DND-41 (cell line): ENCODE measurements at regions not wholly inside any gene's neighbourhood (a gene's known extent, or its start where the extent isn't known, plus 50 kb on each side); places are given as distances from the start of the nearest gene placed in this dataset.

Source experiments
- ATAC-seq: fragments of 200-7000 bp; cut with Tn5 transposase; 3 replicates; pipeline ENCODE4 v1.9.1; 2021; ENCODE audit warnings: low read depth; ENCODE audit not compliant: insufficient read depth
- DNase-seq: peaks from one replicate; pipeline ENCODE4 v3.0.0-alpha.2; 2020
- H2AFZ ChIP-seq: 2 replicates; pipeline ENCODE4 v1.6.0; 2012; ENCODE audit warnings: low read depth, low read length
- H3K27ac ChIP-seq: 2 replicates; pipeline ENCODE4 v1.5.1; 2012; ENCODE audit warnings: low read length, inconsistent platforms
- H3K27me3 ChIP-seq: fragments of 200-600 bp; sonication (generic); 2 replicates; pipeline ENCODE4 v1.6.0; 2012; ENCODE audit warnings: low read length, mild to moderate bottlenecking, inconsistent platforms; ENCODE audit not compliant: insufficient read depth, poor library complexity
- H3K36me3 ChIP-seq: 2 replicates; pipeline ENCODE4 v1.5.1; 2012; ENCODE audit warnings: low read length, inconsistent platforms; ENCODE audit not compliant: insufficient read depth
- H3K4me1 ChIP-seq: 2 replicates; pipeline ENCODE4 v1.5.1; 2012; ENCODE audit warnings: mild to moderate bottlenecking, low read length; ENCODE audit not compliant: insufficient read depth
- H3K4me2 ChIP-seq: 2 replicates; pipeline ENCODE4 v1.6.0; 2012; ENCODE audit warnings: mild to moderate bottlenecking, moderate library complexity, low read length, inconsistent platforms; ENCODE audit not compliant: insufficient read depth
- H3K4me3 ChIP-seq, 2 experiments: fragments of 200-600 bp in 1 of 2; shearing (Covaris generic) in 1 of 2; 2 replicates each; pipeline ENCODE4 v1.5.1; 2012 to 2016; ENCODE audit warnings: inconsistent platforms in 2 of 2, low read length in 2 of 2, mild to moderate bottlenecking in 2 of 2, low read depth in 1 of 2, moderate library complexity in 1 of 2
- H3K79me2 ChIP-seq: 2 replicates; pipeline ENCODE4 v1.6.0; 2012; ENCODE audit warnings: low read length, inconsistent platforms; ENCODE audit not compliant: insufficient read depth
- H3K9ac ChIP-seq: 2 replicates; pipeline ENCODE4 v1.6.0; 2012; ENCODE audit warnings: low read depth, mild to moderate bottlenecking, inconsistent platforms, low read length, moderate library complexity
- H3K9me3 ChIP-seq: 2 replicates; pipeline ENCODE4 v1.5.1; 2012; ENCODE audit warnings: low read length, moderate library complexity, mild to moderate bottlenecking, inconsistent platforms; ENCODE audit not compliant: insufficient read depth, severe bottlenecking
- H4K20me1 ChIP-seq: 2 replicates; pipeline ENCODE4 v1.6.0; 2012; ENCODE audit warnings: low read length; ENCODE audit not compliant: insufficient read depth
- EZH2 ChIP-seq: IDR thresholded peaks from 3 replicates; pipeline ENCODE4 v1.6.1; 2012; ENCODE audit warnings: borderline replicate concordance, low read depth, mild to moderate bottlenecking, moderate library complexity, low read length, inconsistent platforms; ENCODE audit not compliant: severe bottlenecking
- TF ChIP-seq, protein P1 (sequence below): IDR thresholded peaks from 2 replicates; pipeline ENCODE4 v1.5.1; 2012; ENCODE audit warnings: borderline replicate concordance, low read length, moderate library complexity, mild to moderate bottlenecking; ENCODE audit not compliant: poor library complexity, severe bottlenecking; ENCODE audit errors: extremely low read depth

DNA sequence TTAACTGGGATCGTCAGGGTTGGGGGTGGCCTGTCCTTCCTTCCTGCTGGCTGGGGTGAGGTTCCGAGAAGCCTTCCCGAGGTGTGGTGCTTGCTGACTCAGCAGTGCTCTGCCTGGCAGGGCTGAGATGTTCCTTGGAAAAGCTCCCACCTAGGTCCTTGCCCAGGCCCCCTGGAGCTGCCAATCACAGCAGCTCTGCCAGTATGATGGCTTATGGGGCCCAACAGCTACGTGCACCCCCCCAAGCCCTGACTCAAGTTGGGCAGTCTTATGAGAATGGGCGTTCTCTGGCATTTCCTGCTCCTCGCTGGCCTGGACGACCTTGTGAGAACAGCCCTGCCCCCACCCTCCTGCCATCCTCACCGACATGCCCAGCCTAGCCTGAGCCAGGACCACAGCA, 292.2 kb upstream of the CRY1 start:
- no peaks in the 10 kb centered on the region for H3K36me3 ChIP-seq
- H3K27ac ChIP-seq: no peak overlapping the region
- H3K27me3 ChIP-seq: no peaks in the 10 kb centered on the region
- H3K4me2 ChIP-seq: no peak overlapping the region
- no peaks in the 10 kb centered on the region for H3K9me3 ChIP-seq
- no peaks in the 10 kb centered on the region for H3K4me1 ChIP-seq
- no peaks in the 10 kb centered on the region for H3K79me2 ChIP-seq
- no peak overlapping the region for H3K9ac ChIP-seq
- ATAC-seq: no peak
- DNase-seq: no peak
- H4K20me1 ChIP-seq: no peaks in the 10 kb centered on the region
- H3K4me3 ChIP-seq: no peak overlapping the region
- H2AFZ ChIP-seq: no peak overlapping the region
- TF ChIP-seq, protein P1, sequence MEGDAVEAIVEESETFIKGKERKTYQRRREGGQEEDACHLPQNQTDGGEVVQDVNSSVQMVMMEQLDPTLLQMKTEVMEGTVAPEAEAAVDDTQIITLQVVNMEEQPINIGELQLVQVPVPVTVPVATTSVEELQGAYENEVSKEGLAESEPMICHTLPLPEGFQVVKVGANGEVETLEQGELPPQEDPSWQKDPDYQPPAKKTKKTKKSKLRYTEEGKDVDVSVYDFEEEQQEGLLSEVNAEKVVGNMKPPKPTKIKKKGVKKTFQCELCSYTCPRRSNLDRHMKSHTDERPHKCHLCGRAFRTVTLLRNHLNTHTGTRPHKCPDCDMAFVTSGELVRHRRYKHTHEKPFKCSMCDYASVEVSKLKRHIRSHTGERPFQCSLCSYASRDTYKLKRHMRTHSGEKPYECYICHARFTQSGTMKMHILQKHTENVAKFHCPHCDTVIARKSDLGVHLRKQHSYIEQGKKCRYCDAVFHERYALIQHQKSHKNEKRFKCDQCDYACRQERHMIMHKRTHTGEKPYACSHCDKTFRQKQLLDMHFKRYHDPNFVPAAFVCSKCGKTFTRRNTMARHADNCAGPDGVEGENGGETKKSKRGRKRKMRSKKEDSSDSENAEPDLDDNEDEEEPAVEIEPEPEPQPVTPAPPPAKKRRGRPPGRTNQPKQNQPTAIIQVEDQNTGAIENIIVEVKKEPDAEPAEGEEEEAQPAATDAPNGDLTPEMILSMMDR: no peak
- TF ChIP-seq EZH2: no peak

DNA sequence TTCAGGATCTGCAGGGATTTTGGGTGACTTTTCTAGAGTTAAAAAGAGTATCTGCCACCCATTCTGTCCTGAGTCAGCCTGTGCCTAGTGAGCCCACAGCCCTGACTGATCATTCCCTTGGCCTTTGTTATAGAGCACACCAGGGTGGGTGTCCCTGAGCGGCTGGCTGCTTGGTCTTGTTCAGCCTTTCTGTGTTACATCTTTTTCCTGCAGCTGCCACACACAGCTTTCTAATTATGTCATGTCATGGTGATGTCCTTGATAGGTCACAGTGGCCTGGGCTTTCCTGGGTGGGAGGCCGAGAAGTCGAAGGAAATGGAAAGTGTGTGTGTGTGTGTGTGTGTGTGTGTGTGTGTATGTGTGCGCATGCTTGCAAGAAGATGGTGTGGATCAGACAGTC, 293.2 kb upstream of the CRY1 start:
- Histone ChIP-seq H3K4me3 (no peak overlapping the region), H3K27me3 (no peaks in the 10 kb centered on the region), H4K20me1 (no peaks in the 10 kb centered on the region), H3K9ac (no peak overlapping the region), H3K9me3 (no peaks in the 10 kb centered on the region), H3K4me2 (no peak overlapping the region), H3K4me1 (no peaks in the 10 kb centered on the region), H2AFZ (no peak overlapping the region), H3K36me3 (no peaks in the 10 kb centered on the region), H3K27ac (no peak overlapping the region), H3K79me2 (no peaks in the 10 kb centered on the region)
- no peak for DNase-seq
- ATAC-seq: no peak
- TF ChIP-seq EZH2: no peak
- TF ChIP-seq, protein P1: no peak

DNA sequence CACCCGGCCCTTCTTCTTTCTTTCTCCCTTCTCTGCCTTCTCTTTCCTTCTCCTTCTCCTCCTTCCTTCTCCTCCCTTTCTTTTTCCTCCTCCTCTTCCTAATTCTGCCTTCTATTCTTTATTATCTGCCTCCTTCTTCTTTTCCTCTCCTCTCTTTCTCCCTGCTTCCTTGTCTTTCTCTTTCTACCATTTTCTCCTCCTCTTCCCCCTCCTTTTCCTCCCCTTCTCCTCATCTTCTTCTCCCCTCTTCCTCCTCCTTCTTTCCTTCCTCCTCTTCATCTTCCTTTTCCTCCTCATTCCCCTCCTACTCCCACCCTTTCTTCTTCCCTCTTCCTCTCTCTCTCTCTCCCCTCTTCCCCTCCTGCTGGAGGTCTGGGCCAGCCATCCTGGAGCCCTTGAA, 294.9 kb upstream of the CRY1 start:
- no peaks in the 10 kb centered on the region for H3K9me3 ChIP-seq
- H3K27ac ChIP-seq: no peak overlapping the region
- H4K20me1 ChIP-seq: no peaks in the 10 kb centered on the region
- no peak overlapping the region for H3K4me2 ChIP-seq
- no peaks in the 10 kb centered on the region for H3K4me1 ChIP-seq
- no peak overlapping the region for H3K9ac ChIP-seq
- H2AFZ ChIP-seq: no peak overlapping the region
- H3K79me2 ChIP-seq: no peaks in the 10 kb centered on the region
- ATAC-seq (no peak), DNase-seq (no peak)
- no peak overlapping the region for H3K4me3 ChIP-seq
- H3K27me3 ChIP-seq: no peaks in the 10 kb centered on the region
- H3K36me3 ChIP-seq: no peaks in the 10 kb centered on the region
- TF ChIP-seq, protein P1: no peak
- TF ChIP-seq EZH2: no peak

DNA sequence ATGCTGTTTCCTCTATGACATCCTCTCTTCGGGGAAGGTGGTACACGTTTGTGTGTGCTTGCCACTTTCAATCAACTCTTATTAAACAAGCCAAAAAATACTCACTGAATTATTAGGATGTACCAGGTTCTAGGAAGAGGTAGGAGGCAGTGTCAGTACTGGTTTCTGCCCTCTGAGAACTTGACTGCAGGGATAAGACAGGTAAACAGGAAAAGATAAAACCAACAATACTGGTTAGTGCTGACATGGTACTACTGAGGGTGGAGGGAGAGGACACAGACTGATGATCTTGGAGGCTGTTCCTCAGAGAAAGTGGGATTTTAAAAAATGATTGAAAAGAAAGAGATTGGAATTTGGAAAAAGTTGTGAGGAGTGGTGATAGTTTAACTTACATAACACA, 295.2 kb upstream of the PWP1 start:
- ATAC-seq: no peak
- H3K9me3 ChIP-seq: no peaks in the 10 kb centered on the region
- no peak overlapping the region for H3K27ac ChIP-seq
- no peak overlapping the region for H3K4me2 ChIP-seq
- H3K9ac ChIP-seq: no peak overlapping the region
- H2AFZ ChIP-seq: no peak overlapping the region
- DNase-seq: no peak
- H3K36me3 ChIP-seq: no peaks in the 10 kb centered on the region
- H4K20me1 ChIP-seq: no peaks in the 10 kb centered on the region
- no peaks in the 10 kb centered on the region for H3K27me3 ChIP-seq
- no peak for TF ChIP-seq EZH2
- TF ChIP-seq, protein P1: no peak
- no peaks in the 10 kb centered on the region for H3K79me2 ChIP-seq
- H3K4me1 ChIP-seq: no peaks in the 10 kb centered on the region
- H3K4me3 ChIP-seq: no peak overlapping the region
